ENCODE measurements at regions not wholly inside any gene's neighbourhood (a gene's known extent, or its start where the extent isn't known, plus 50 kb on each side); places are given as distances from the start of the nearest gene placed in this dataset.

GRCh38 chr6:49004801-49005200 lies 458.3 kb downstream of the MMUT start:
- in situ Hi-C loops (cut with MboI): no loop called here
- no peaks in the 10 kb centered on the region for H3K9me3 ChIP-seq (ENCODE audit: low read depth)
- no peak overlapping the region for H2AFZ ChIP-seq
- no peak overlapping the region for H3K9ac ChIP-seq
- no peak overlapping the region for H3K4me3 ChIP-seq
- H3K36me3 ChIP-seq (ENCODE audit: low read depth): no peaks in the 10 kb centered on the region
- H4K20me1 ChIP-seq (ENCODE audit: insufficient read depth): no peaks in the 10 kb centered on the region
- 21 to 26% methylated on average over 2 of the region's 2 CpGs for WGBS, 2 experiments (ENCODE audit: low coverage in 1 of 2, low lambda C conversion rate in 2 of 2, missing lambda C conversion rate in 2 of 2)
- H3K27me3 ChIP-seq (replicated peaks; ENCODE audit: insufficient read depth): no peaks in the 10 kb centered on the region
- no peaks in the 10 kb centered on the region for H3K9me2 ChIP-seq (ENCODE audit: insufficient read depth)
- no peak for TF ChIP-seq EZH2 (IDR thresholded peaks at IDR 0.05; ENCODE audit: insufficient read depth, poor library complexity, severe bottlenecking)
- no peak for TF ChIP-seq EZH2phosphoT487 (IDR thresholded peaks at IDR 0.05; ENCODE audit: insufficient read depth, low read depth)
- no peak overlapping the region for H3K4me2 ChIP-seq (ENCODE audit: unreplicated experiment)
- DNase-seq: no peak
- H3K79me2 ChIP-seq (ENCODE audit: insufficient read depth): no peaks in the 10 kb centered on the region
- no peaks in the 10 kb centered on the region for H3K4me1 ChIP-seq (ENCODE audit: insufficient read depth)
- H3F3A ChIP-seq (ENCODE audit: insufficient read depth): no peaks in the 10 kb centered on the region
- H3K27ac ChIP-seq: no peak overlapping the region

GRCh38 chr6:49003348-49003747 lies 459.7 kb downstream of the MMUT start:
- H3K9ac ChIP-seq: no peak overlapping the region
- no peak overlapping the region for H3K4me3 ChIP-seq
- H4K20me1 ChIP-seq (ENCODE audit: insufficient read depth): no peaks in the 10 kb centered on the region
- H3K9me3 ChIP-seq (ENCODE audit: low read depth): no peaks in the 10 kb centered on the region
- no peak for TF ChIP-seq EZH2phosphoT487 (IDR thresholded peaks at IDR 0.05; ENCODE audit: insufficient read depth, low read depth)
- TF ChIP-seq EZH2 (IDR thresholded peaks at IDR 0.05; ENCODE audit: insufficient read depth, poor library complexity, severe bottlenecking): no peak
- in situ Hi-C loops (cut with MboI): no loop called here
- no peak overlapping the region for H2AFZ ChIP-seq
- H3K27ac ChIP-seq: no peak overlapping the region
- WGBS, 2 experiments (ENCODE audit: low coverage in 1 of 2, low lambda C conversion rate in 2 of 2, missing lambda C conversion rate in 2 of 2): 18 to 19% methylated on average over 3 of the region's 3 CpGs
- no peaks in the 10 kb centered on the region for H3K27me3 ChIP-seq (replicated peaks; ENCODE audit: insufficient read depth)
- H3F3A ChIP-seq (ENCODE audit: insufficient read depth): no peaks in the 10 kb centered on the region
- H3K9me2 ChIP-seq (ENCODE audit: insufficient read depth): no peaks in the 10 kb centered on the region
- H3K79me2 ChIP-seq (ENCODE audit: insufficient read depth): no peaks in the 10 kb centered on the region
- H3K4me1 ChIP-seq (ENCODE audit: insufficient read depth): no peaks in the 10 kb centered on the region
- no peaks in the 10 kb centered on the region for H3K36me3 ChIP-seq (ENCODE audit: low read depth)
- H3K4me2 ChIP-seq (ENCODE audit: unreplicated experiment): no peak overlapping the region
- DNase-seq: no peak

GRCh38 chr6:49001856-49002541 lies 461.1 kb downstream of the MMUT start:
- Histone ChIP-seq H2AFZ (peak overlapping the region; percentile 4; the same call in 1 of the 2 replicates), H3K36me3 (ENCODE audit: low read depth) (no peaks in the 10 kb centered on the region), H3K79me2 (ENCODE audit: insufficient read depth) (no peaks in the 10 kb centered on the region), H3K4me2 (ENCODE audit: unreplicated experiment) (no peak overlapping the region), H3K9me2 (ENCODE audit: insufficient read depth) (no peaks in the 10 kb centered on the region), H3F3A (ENCODE audit: insufficient read depth) (no peaks in the 10 kb centered on the region), H3K4me3 (no peak overlapping the region), H3K9ac (no peak overlapping the region), H3K4me1 (ENCODE audit: insufficient read depth) (no peaks in the 10 kb centered on the region), H3K9me3 (ENCODE audit: low read depth) (no peaks in the 10 kb centered on the region), H3K27ac (no peak overlapping the region), H3K27me3 (replicated peaks; ENCODE audit: insufficient read depth) (no peaks in the 10 kb centered on the region), H4K20me1 (ENCODE audit: insufficient read depth) (no peaks in the 10 kb centered on the region)
- TF ChIP-seq EZH2 (IDR thresholded peaks at IDR 0.05; ENCODE audit: insufficient read depth, poor library complexity, severe bottlenecking) (no peak), EZH2phosphoT487 (IDR thresholded peaks at IDR 0.05; ENCODE audit: insufficient read depth, low read depth) (no peak)
- in situ Hi-C loops (cut with MboI): no loop called here
- peak; percentile 43 for DNase-seq

- TF ChIP-seq EZH2phosphoT487 (IDR thresholded peaks at IDR 0.05; ENCODE audit: insufficient read depth, low read depth) (no peak), EZH2 (IDR thresholded peaks at IDR 0.05; ENCODE audit: insufficient read depth, poor library complexity, severe bottlenecking) (no peak)
- in situ Hi-C loops (cut with MboI): no loop called here
- H3K4me3 ChIP-seq: no peak overlapping the region
- H3K27me3 ChIP-seq (replicated peaks; ENCODE audit: insufficient read depth): no peaks in the 10 kb centered on the region
- H3F3A ChIP-seq (ENCODE audit: insufficient read depth): no peaks in the 10 kb centered on the region
- H3K9me3 ChIP-seq (ENCODE audit: low read depth): no peaks in the 10 kb centered on the region
- H2AFZ ChIP-seq: no peak overlapping the region
- DNase-seq: no peak
- no peak overlapping the region for H3K27ac ChIP-seq
- H3K4me1 ChIP-seq (ENCODE audit: insufficient read depth): no peaks in the 10 kb centered on the region
- no peaks in the 10 kb centered on the region for H3K79me2 ChIP-seq (ENCODE audit: insufficient read depth)
- no peaks in the 10 kb centered on the region for H3K36me3 ChIP-seq (ENCODE audit: low read depth)
- H3K9me2 ChIP-seq (ENCODE audit: insufficient read depth): no peaks in the 10 kb centered on the region
- H4K20me1 ChIP-seq (ENCODE audit: insufficient read depth): no peaks in the 10 kb centered on the region
- no peak overlapping the region for H3K4me2 ChIP-seq (ENCODE audit: unreplicated experiment)
- no peak overlapping the region for H3K9ac ChIP-seq
Observed at GRCh38 chr6:48998574-48998973, 464.5 kb downstream of the MMUT start.

Data from GM23248 (cell line).